GM12873 (cell line): ENCODE measurements at regions not wholly inside any gene's neighbourhood (a gene's known extent, or its start where the extent isn't known, plus 50 kb on each side); places are given as distances from the start of the nearest gene placed in this dataset.

Experiments
- TF ChIP-seq, protein P1 (sequence below): IDR thresholded peaks from 2 replicates; pipeline ENCODE4 v1.5.1; 2012; ENCODE audit warnings: low read depth, mild to moderate bottlenecking, moderate library complexity, low read length, control low read depth; ENCODE audit not compliant: insufficient read depth; ENCODE audit errors: missing control alignments

DNA sequence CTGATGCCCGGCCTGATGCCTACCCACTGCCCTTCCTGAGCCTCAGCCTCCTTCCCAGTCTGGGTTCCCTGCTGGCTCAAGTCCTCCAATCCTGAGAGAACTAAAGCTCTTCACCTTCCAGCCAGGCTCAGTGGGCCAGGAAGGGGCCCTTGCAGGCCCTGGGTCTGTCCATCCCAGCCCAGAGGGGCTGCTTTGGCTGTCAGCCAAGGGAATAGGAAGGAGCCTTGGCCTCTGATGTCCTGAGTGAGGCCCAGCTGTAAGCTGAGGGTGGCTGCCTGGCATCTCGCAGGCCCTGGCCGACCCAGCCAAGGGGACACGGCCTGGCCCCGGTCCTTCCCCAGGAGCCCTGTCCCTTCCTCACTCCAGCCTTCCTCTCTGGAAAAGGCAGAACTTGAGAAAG, 83.4 kb downstream of the DHCR7 start:
- TF ChIP-seq, protein P1, sequence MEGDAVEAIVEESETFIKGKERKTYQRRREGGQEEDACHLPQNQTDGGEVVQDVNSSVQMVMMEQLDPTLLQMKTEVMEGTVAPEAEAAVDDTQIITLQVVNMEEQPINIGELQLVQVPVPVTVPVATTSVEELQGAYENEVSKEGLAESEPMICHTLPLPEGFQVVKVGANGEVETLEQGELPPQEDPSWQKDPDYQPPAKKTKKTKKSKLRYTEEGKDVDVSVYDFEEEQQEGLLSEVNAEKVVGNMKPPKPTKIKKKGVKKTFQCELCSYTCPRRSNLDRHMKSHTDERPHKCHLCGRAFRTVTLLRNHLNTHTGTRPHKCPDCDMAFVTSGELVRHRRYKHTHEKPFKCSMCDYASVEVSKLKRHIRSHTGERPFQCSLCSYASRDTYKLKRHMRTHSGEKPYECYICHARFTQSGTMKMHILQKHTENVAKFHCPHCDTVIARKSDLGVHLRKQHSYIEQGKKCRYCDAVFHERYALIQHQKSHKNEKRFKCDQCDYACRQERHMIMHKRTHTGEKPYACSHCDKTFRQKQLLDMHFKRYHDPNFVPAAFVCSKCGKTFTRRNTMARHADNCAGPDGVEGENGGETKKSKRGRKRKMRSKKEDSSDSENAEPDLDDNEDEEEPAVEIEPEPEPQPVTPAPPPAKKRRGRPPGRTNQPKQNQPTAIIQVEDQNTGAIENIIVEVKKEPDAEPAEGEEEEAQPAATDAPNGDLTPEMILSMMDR, result no peak

DNA sequence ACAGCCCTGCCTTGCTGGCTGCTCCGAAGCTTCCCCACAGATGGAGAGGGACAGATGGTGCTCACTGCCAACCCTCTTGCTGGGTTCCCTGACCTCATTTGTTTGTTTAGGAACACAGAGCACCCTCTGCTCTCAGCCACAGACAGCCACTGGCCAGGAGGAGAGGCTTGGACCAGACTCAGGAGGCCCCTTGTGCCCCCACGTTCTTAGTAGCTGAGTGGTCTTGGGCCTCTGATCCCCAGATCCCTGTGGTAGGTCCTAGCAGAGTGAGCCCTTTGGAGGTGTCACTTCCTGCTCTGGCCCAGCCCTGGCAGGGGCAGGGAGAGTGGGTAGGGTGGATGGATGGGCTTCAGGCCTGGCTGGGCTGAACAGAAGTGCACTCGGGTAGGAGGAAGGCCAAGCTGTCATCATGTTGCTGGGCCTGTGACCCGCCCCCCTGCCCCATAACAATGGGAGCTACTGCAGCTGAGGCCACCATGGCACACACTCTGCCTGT, 84.0 kb downstream of the DHCR7 start:
- TF ChIP-seq, protein P1, result no peak

DNA sequence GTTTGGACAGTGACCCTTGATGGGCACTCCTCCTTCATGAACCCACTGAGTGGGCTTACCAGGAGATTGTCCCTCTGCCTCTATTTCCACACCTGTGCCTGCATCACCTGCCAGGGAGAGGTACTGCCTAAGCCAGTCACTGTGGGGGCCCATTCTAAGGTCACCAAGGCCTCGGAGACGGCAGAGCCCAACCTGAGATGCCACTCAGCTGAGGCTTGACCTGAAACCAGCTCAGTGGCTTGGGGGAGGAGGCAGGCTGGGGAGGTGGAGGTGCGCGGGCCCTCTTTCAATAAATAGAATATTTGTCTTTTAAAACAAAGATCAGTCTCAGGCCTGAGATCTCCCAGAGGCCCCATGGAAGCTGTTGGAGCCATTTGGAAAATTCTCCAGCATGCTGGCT, 84.5 kb downstream of the DHCR7 start:
- TF ChIP-seq, protein P1, result no peak

DNA sequence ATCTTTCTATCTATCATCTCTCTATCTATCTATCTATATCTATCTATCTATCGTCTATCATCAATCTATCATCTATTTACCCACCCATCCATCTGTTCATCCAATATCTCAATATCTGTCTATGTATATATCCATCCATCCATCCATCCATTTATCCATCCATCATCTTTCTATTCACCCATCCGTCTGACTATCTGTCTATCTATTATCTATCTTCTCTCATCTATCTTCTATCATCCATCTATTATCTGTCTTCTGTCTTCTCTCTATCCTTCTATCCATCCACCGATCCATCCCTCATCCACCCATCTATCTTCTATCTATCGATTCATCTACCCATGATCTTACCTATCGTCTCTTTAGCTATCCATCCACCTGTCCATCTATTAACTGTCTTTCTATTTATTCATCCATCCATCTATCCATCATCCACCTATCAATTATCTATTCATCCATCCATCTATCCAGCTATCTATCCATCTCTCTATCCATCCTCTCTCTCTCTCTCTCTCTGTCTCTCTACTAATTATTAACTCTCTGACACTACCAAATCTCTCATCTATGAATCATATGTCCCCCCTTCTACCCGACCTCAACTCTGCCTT, 89.1 kb downstream of the DHCR7 start:
- TF ChIP-seq, protein P1, result no peak

DNA sequence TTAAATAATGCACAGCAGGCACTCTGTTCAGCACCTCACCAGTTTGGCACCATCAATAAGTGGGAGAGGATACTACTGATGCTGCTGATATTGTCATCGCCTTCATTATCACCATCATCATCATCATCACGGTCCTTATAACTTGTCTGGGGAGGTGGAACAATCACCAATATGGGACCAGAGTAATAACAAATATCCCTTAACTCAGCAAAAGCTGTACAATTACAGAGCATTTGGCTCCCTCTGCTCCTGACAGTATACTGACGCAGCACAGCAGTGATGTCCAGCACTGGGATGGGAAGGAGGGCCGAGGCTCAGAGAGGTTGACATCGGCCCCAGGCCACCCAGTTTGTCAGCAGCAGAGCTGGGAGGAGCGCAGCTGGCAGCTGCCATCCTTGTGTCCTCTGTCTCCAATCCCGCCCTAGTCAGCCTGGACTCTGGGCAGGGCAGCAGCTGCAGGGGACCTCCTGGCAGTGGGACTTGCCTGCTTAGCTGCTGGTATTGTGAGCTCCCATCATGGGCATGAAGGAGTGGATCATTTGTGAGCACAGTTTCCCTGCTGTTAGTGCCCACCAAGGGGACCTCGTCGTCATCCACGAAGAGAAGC, 90.0 kb downstream of the DHCR7 start:
- TF ChIP-seq, protein P1, result no peak

DNA sequence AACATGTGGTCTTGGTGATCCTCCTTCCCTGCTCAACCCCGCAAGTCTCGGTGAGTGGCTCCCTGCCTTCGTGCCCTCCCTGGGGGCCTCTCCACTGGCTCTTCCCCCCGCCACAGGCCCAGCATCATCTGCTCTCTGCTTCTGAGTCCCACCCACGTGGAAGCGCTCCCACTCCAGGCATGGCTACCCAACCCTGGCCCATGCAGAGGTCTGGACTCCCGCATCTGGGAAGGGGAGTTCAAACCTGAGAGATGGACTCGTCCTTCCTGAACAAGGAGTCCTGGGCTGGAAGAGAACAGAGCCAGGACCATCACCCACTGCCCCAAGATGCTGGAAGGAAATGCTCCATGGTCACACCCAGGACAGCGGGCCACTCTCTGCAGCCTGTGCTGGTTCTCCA, 90.8 kb downstream of the DHCR7 start:
- TF ChIP-seq, protein P1, result no peak

DNA sequence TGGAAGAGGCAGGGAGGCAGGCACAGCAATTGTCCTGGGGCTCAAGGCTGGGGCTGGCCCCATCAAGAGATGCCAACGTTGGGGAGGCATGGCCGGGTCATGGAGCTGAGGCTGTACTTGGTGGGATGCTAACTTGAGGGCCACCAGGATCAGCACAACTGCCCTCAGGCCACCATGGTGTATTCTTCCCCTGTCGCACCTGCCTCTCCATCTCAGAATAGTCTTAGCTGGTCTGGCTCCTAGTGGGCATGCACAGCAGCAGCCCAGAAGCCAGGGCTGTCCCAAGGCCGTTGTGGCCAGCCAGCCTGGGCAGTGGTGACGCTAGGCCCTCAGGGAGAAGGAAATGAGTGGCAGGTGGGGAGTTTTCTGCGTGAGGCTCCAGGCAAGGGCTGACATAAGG, 91.3 kb downstream of the DHCR7 start:
- TF ChIP-seq, protein P1, result no peak
